DND-41 (cell line): ENCODE measurements at regions not wholly inside any gene's neighbourhood (a gene's known extent, or its start where the extent isn't known, plus 50 kb on each side); places are given as distances from the start of the nearest gene placed in this dataset.

ENCODE experiments used
- ATAC-seq: fragments of 200-7000 bp; cut with Tn5 transposase; 3 replicates; pipeline ENCODE4 v1.9.1; 2021; ENCODE audit warnings: low read depth; ENCODE audit not compliant: insufficient read depth
- DNase-seq: peaks from one replicate; pipeline ENCODE4 v3.0.0-alpha.2; 2020
- H2AFZ ChIP-seq: 2 replicates; pipeline ENCODE4 v1.6.0; 2012; ENCODE audit warnings: low read depth, low read length
- H3K27ac ChIP-seq: 2 replicates; pipeline ENCODE4 v1.5.1; 2012; ENCODE audit warnings: low read length, inconsistent platforms
- H3K27me3 ChIP-seq: fragments of 200-600 bp; sonication (generic); 2 replicates; pipeline ENCODE4 v1.6.0; 2012; ENCODE audit warnings: low read length, mild to moderate bottlenecking, inconsistent platforms; ENCODE audit not compliant: insufficient read depth, poor library complexity
- H3K36me3 ChIP-seq: 2 replicates; pipeline ENCODE4 v1.5.1; 2012; ENCODE audit warnings: low read length, inconsistent platforms; ENCODE audit not compliant: insufficient read depth
- H3K4me1 ChIP-seq: 2 replicates; pipeline ENCODE4 v1.5.1; 2012; ENCODE audit warnings: mild to moderate bottlenecking, low read length; ENCODE audit not compliant: insufficient read depth
- H3K4me2 ChIP-seq: 2 replicates; pipeline ENCODE4 v1.6.0; 2012; ENCODE audit warnings: mild to moderate bottlenecking, moderate library complexity, low read length, inconsistent platforms; ENCODE audit not compliant: insufficient read depth
- H3K4me3 ChIP-seq, 2 experiments: fragments of 200-600 bp in 1 of 2; shearing (Covaris generic) in 1 of 2; 2 replicates each; pipeline ENCODE4 v1.5.1; 2012 to 2016; ENCODE audit warnings: inconsistent platforms in 2 of 2, low read length in 2 of 2, mild to moderate bottlenecking in 2 of 2, low read depth in 1 of 2, moderate library complexity in 1 of 2
- H3K79me2 ChIP-seq: 2 replicates; pipeline ENCODE4 v1.6.0; 2012; ENCODE audit warnings: low read length, inconsistent platforms; ENCODE audit not compliant: insufficient read depth
- H3K9ac ChIP-seq: 2 replicates; pipeline ENCODE4 v1.6.0; 2012; ENCODE audit warnings: low read depth, mild to moderate bottlenecking, inconsistent platforms, low read length, moderate library complexity
- H3K9me3 ChIP-seq: 2 replicates; pipeline ENCODE4 v1.5.1; 2012; ENCODE audit warnings: low read length, moderate library complexity, mild to moderate bottlenecking, inconsistent platforms; ENCODE audit not compliant: insufficient read depth, severe bottlenecking
- H4K20me1 ChIP-seq: 2 replicates; pipeline ENCODE4 v1.6.0; 2012; ENCODE audit warnings: low read length; ENCODE audit not compliant: insufficient read depth
- CTCF ChIP-seq: IDR thresholded peaks from 2 replicates; pipeline ENCODE4 v1.5.1; 2012; ENCODE audit warnings: borderline replicate concordance, low read length, moderate library complexity, mild to moderate bottlenecking; ENCODE audit not compliant: poor library complexity, severe bottlenecking; ENCODE audit errors: extremely low read depth
- EZH2 ChIP-seq: IDR thresholded peaks from 3 replicates; pipeline ENCODE4 v1.6.1; 2012; ENCODE audit warnings: borderline replicate concordance, low read depth, mild to moderate bottlenecking, moderate library complexity, low read length, inconsistent platforms; ENCODE audit not compliant: severe bottlenecking

GRCh38 chr5:167051402-167051768 lies 1240.1 kb upstream of the WWC1 start:
- no peaks in the 10 kb centered on the region for H3K36me3 ChIP-seq
- no peak overlapping the region for H3K4me2 ChIP-seq
- TF ChIP-seq CTCF (no peak), EZH2 (no peak)
- no peak overlapping the region for H3K4me3 ChIP-seq
- H3K4me1 ChIP-seq: no peaks in the 10 kb centered on the region
- DNase-seq (no peak), ATAC-seq (no peak)
- H2AFZ ChIP-seq: no peak overlapping the region
- no peak overlapping the region for H3K27ac ChIP-seq
- no peaks in the 10 kb centered on the region for H4K20me1 ChIP-seq
- H3K79me2 ChIP-seq: no peaks in the 10 kb centered on the region
- H3K9me3 ChIP-seq: no peaks in the 10 kb centered on the region
- no peaks in the 10 kb centered on the region for H3K27me3 ChIP-seq
- H3K9ac ChIP-seq: no peak overlapping the region

GRCh38 chr5:167052791-167053190 lies 1238.7 kb upstream of the WWC1 start:
- H2AFZ ChIP-seq: no peak overlapping the region
- no peak overlapping the region for H3K27ac ChIP-seq
- no peak overlapping the region for H3K4me3 ChIP-seq
- H3K36me3 ChIP-seq: no peaks in the 10 kb centered on the region
- no peak for ATAC-seq
- no peaks in the 10 kb centered on the region for H3K27me3 ChIP-seq
- H4K20me1 ChIP-seq: no peaks in the 10 kb centered on the region
- no peak overlapping the region for H3K9ac ChIP-seq
- H3K4me1 ChIP-seq: no peaks in the 10 kb centered on the region
- no peaks in the 10 kb centered on the region for H3K9me3 ChIP-seq
- no peaks in the 10 kb centered on the region for H3K79me2 ChIP-seq
- TF ChIP-seq EZH2 (no peak), CTCF (no peak)
- DNase-seq: no peak
- no peak overlapping the region for H3K4me2 ChIP-seq

GRCh38 chr5:167057665-167058064 lies 1233.8 kb upstream of the WWC1 start:
- H3K27ac ChIP-seq: no peak overlapping the region
- no peak overlapping the region for H3K4me2 ChIP-seq
- no peaks in the 10 kb centered on the region for H3K27me3 ChIP-seq
- no peaks in the 10 kb centered on the region for H3K4me1 ChIP-seq
- TF ChIP-seq EZH2: no peak
- no peak for TF ChIP-seq CTCF
- DNase-seq (no peak), ATAC-seq (no peak)
- H3K9me3 ChIP-seq: no peaks in the 10 kb centered on the region
- H3K4me3 ChIP-seq: no peak overlapping the region
- no peak overlapping the region for H2AFZ ChIP-seq
- H3K9ac ChIP-seq: no peak overlapping the region
- H4K20me1 ChIP-seq: no peaks in the 10 kb centered on the region
- no peaks in the 10 kb centered on the region for H3K79me2 ChIP-seq
- no peaks in the 10 kb centered on the region for H3K36me3 ChIP-seq

- Histone ChIP-seq H4K20me1 (no peaks in the 10 kb centered on the region), H3K4me2 (no peak overlapping the region), H3K4me1 (no peaks in the 10 kb centered on the region), H3K9ac (no peak overlapping the region), H3K4me3 (no peak overlapping the region), H3K79me2 (no peaks in the 10 kb centered on the region), H2AFZ (no peak overlapping the region), H3K27me3 (no peaks in the 10 kb centered on the region), H3K27ac (no peak overlapping the region), H3K9me3 (no peaks in the 10 kb centered on the region), H3K36me3 (no peaks in the 10 kb centered on the region)
- no peak for ATAC-seq
- no peak for DNase-seq
- TF ChIP-seq CTCF (no peak), EZH2 (no peak)
These were observed 1229.8 kb upstream of the WWC1 start for GRCh38 chr5:167061695-167062094.
